Upper lobe of left lung (tissue), 6 donors: ENCODE measurements at regions not wholly inside any gene's neighbourhood (a gene's known extent, or its start where the extent isn't known, plus 50 kb on each side); places are given as distances from the start of the nearest gene placed in this dataset.

Experiments
- ATAC-seq, 2 donors: fragments of 200-7000 bp; cut with Tn5 transposase; one replicate each; pipeline ENCODE4 v1.9.1; 2022; ENCODE audit warnings: mild to moderate bottlenecking in 2 of 2, moderate library complexity in 2 of 2; ENCODE audit not compliant: low FRiP score in 2 of 2
- DNase-seq, 2 donors: peaks; one replicate each; pipeline ENCODE4 v3.0.0-alpha.2; 2019 to 2020
- H3K27ac ChIP-seq, 4 donors: fragments of 200-600 bp; sonication (generic); one replicate each; pipeline ENCODE4 v1.5.1; 2016 to 2019
- H3K27me3 ChIP-seq, 4 donors: fragments of 200-600 bp; sonication (generic); one replicate each; pipeline ENCODE4 v1.5.1; 2017 to 2019
- H3K36me3 ChIP-seq, 4 donors: fragments of 200-600 bp; sonication (generic); one replicate each; pipeline ENCODE4 v1.5.1; 2016 to 2019
- H3K4me1 ChIP-seq, 4 donors: fragments of 200-600 bp; sonication (generic); one replicate each; pipeline ENCODE4 v1.5.1; 2018 to 2019
- H3K4me3 ChIP-seq, 4 donors: fragments of 200-600 bp; sonication (generic); one replicate each; pipeline ENCODE4 v1.5.1; 2017 to 2019; ENCODE audit warnings: mild to moderate bottlenecking in 2 of 4, moderate library complexity in 1 of 4
- H3K9me3 ChIP-seq, 4 donors: fragments of 200-600 bp; sonication (generic); one replicate each; pipeline ENCODE4 v1.5.1; 2018 to 2019
- CTCF ChIP-seq, 6 experiments: fragments of 450-650 bp in 4 of 6; fragments of 200-600 bp in 2 of 6; sonication (generic) in 2 of 6; IDR thresholded peaks; one replicate each; pipeline ENCODE4 v1.5.1; 2016 to 2019; ENCODE audit warnings: antibody characterized with exemption in 6 of 6
- EP300 ChIP-seq, 4 donors: sonication (generic); formaldehyde crosslinking; IDR thresholded peaks; one replicate each; pipeline ENCODE4 v1.5.1; 2017; ENCODE audit warnings: antibody characterized with exemption in 4 of 4, control low read depth in 2 of 4
- POLR2A ChIP-seq, 4 donors: fragments of 450-650 bp; IDR thresholded peaks; one replicate each; pipeline ENCODE4 v1.5.1; 2016 to 2017; ENCODE audit warnings: antibody characterized with exemption in 4 of 4, mild to moderate bottlenecking in 2 of 4
- POLR2AphosphoS5 ChIP-seq, 2 donors: sonication (generic); formaldehyde crosslinking; IDR thresholded peaks; one replicate each; pipeline ENCODE4 v1.5.1; 2017; ENCODE audit warnings: antibody characterized with exemption in 2 of 2
- WGBS, 2 donors: methylation state at CpG; one replicate each; pipeline ENCODE4 v1.1.5; 2017 to 2018; 5-methylcytosine and 5-hydroxymethylcytosine counted together
- donor health status: DM: no; HTN: no; CAD: no; lungs with moderate emphysema.
- donor health status: DM: no; HTN: yes; CAD: no; lungs with severe emphysema.

GRCh38 chr2:16246281-16246850 is 306.0 kb downstream of the MYCN start:
- 92 to 93% methylated on average over 2 of the region's 2 CpGs for WGBS, 2 donors
- no peak for TF ChIP-seq POLR2AphosphoS5 (IDR thresholded peaks at IDR 0.05)
- no peak for TF ChIP-seq EP300 (IDR thresholded peaks at IDR 0.05)
- no peak for TF ChIP-seq POLR2A (IDR thresholded peaks at IDR 0.05)
- TF ChIP-seq CTCF (IDR thresholded peaks at IDR 0.05): no peak
- H3K4me3 ChIP-seq: no peak overlapping the region
- no peak overlapping the region for H3K27ac ChIP-seq
- no peaks in the 10 kb centered on the region for H3K36me3 ChIP-seq
- no peaks in the 10 kb centered on the region for H3K27me3 ChIP-seq
- ATAC-seq: no peak
- DNase-seq: no peak
- H3K4me1 ChIP-seq: no peaks in the 10 kb centered on the region
- H3K9me3 ChIP-seq: no peaks in the 10 kb centered on the region

- H3K4me1 ChIP-seq: no peaks in the 10 kb centered on the region
- WGBS, 2 donors: 82 to 90% methylated on average over 5 of the region's 5 CpGs
Measured at GRCh38 chr2:16245481-16246054, 305.2 kb downstream of the MYCN start.

GRCh38 chr2:16244966-16245320 is 304.6 kb downstream of the MYCN start:
- no peak for TF ChIP-seq CTCF (IDR thresholded peaks at IDR 0.05)
- no peak for TF ChIP-seq POLR2AphosphoS5 (IDR thresholded peaks at IDR 0.05)
- no peak for TF ChIP-seq EP300 (IDR thresholded peaks at IDR 0.05)
- no peak for TF ChIP-seq POLR2A (IDR thresholded peaks at IDR 0.05)
- H3K36me3 ChIP-seq: no peaks in the 10 kb centered on the region
- H3K27me3 ChIP-seq: no peaks in the 10 kb centered on the region
- no peak overlapping the region for H3K27ac ChIP-seq
- no peak for DNase-seq
- ATAC-seq: no peak
- no peak overlapping the region for H3K4me3 ChIP-seq
- no peaks in the 10 kb centered on the region for H3K9me3 ChIP-seq
- H3K4me1 ChIP-seq: no peaks in the 10 kb centered on the region
- 90 to 95% methylated on average over 5 of the region's 5 CpGs for WGBS, 2 donors

More at GRCh38 chr2:16245481-16246054, 305.2 kb downstream of the MYCN start:
- Histone ChIP-seq H3K9me3 (no peaks in the 10 kb centered on the region), H3K36me3 (no peaks in the 10 kb centered on the region), H3K4me3 (no peak overlapping the region), H3K27me3 (no peaks in the 10 kb centered on the region), H3K27ac (no peak overlapping the region)
- no peak for ATAC-seq
- DNase-seq: no peak
- TF ChIP-seq CTCF (IDR thresholded peaks at IDR 0.05) (no peak), POLR2AphosphoS5 (IDR thresholded peaks at IDR 0.05) (no peak), EP300 (IDR thresholded peaks at IDR 0.05) (no peak), POLR2A (IDR thresholded peaks at IDR 0.05) (no peak)

- DNase-seq: no peak
- H3K4me3 ChIP-seq: no peak overlapping the region
- 87 to 93% methylated on average over 5 to 6 of the region's 6 CpGs for WGBS, 2 donors
- no peak for ATAC-seq
- H3K9me3 ChIP-seq: no peaks in the 10 kb centered on the region
- no peaks in the 10 kb centered on the region for H3K4me1 ChIP-seq
- TF ChIP-seq EP300 (IDR thresholded peaks at IDR 0.05) (no peak), POLR2A (IDR thresholded peaks at IDR 0.05) (no peak), CTCF (IDR thresholded peaks at IDR 0.05) (no peak), POLR2AphosphoS5 (IDR thresholded peaks at IDR 0.05) (no peak)
- H3K27ac ChIP-seq: no peak overlapping the region
- no peaks in the 10 kb centered on the region for H3K36me3 ChIP-seq
- no peaks in the 10 kb centered on the region for H3K27me3 ChIP-seq
Measured at GRCh38 chr2:16244153-16244965, 304.0 kb downstream of the MYCN start.
